Liver (tissue), 8 donors: ENCODE measurements at regions not wholly inside any gene's neighbourhood (a gene's known extent, or its start where the extent isn't known, plus 50 kb on each side); places are given as distances from the start of the nearest gene placed in this dataset.

Experiments used
- DNase-seq: peaks from one replicate; pipeline ENCODE4 v3.0.0-alpha.2; 2017; ENCODE audit warnings: low spot score
- H3K27ac ChIP-seq, 2 donors: one replicate each; pipeline ENCODE4 v1.7.0; 2013; ENCODE audit warnings: inconsistent platforms in 2 of 2, low read length in 2 of 2, control low read depth in 1 of 2, low read depth in 1 of 2, mild to moderate bottlenecking in 1 of 2
- H3K27me3 ChIP-seq, 4 donors: one replicate each; pipeline versions ENCODE4 v1.6.1 to v1.7.0; 2013; ENCODE audit warnings: low read length in 3 of 4, inconsistent platforms in 1 of 4, mild to moderate bottlenecking in 1 of 4, moderate library complexity in 1 of 4; ENCODE audit not compliant: control insufficient read depth in 4 of 4, insufficient read depth in 4 of 4
- H3K36me3 ChIP-seq, 4 donors: one replicate each; pipeline versions ENCODE4 v1.6.1 to v1.7.0; 2013; ENCODE audit warnings: low read length in 3 of 4, mild to moderate bottlenecking in 3 of 4, low read depth in 1 of 4, moderate library complexity in 1 of 4; ENCODE audit not compliant: control insufficient read depth in 4 of 4, insufficient read depth in 3 of 4
- H3K4me1 ChIP-seq, 4 donors: one replicate each; pipeline versions ENCODE4 v1.6.1 to v1.7.0; 2013; ENCODE audit warnings: low read length in 3 of 4, mild to moderate bottlenecking in 3 of 4, moderate library complexity in 1 of 4; ENCODE audit not compliant: control insufficient read depth in 4 of 4, insufficient read depth in 4 of 4
- H3K4me3 ChIP-seq, 3 donors: one replicate each; pipeline versions ENCODE4 v1.6.1 to v1.7.0; 2013; ENCODE audit warnings: low read length in 3 of 3, control low read depth in 1 of 3, low read depth in 1 of 3, mild to moderate bottlenecking in 1 of 3
- H3K9ac ChIP-seq, 2 donors: one replicate each; pipeline ENCODE4 v1.7.0; 2013; ENCODE audit warnings: low read length in 2 of 2, mild to moderate bottlenecking in 2 of 2, moderate library complexity in 2 of 2, control low read depth in 1 of 2, low read depth in 1 of 2
- H3K9me3 ChIP-seq, 4 donors: one replicate each; pipeline versions ENCODE4 v1.6.1 to v1.7.0; 2013; ENCODE audit warnings: low read length in 3 of 4; ENCODE audit not compliant: control insufficient read depth in 4 of 4
- CTCF ChIP-seq: fragments of 150-350 bp; IDR thresholded peaks from 2 replicates; pipeline ENCODE4 v1.5.1; 2017; ENCODE audit warnings: improper control_type of control experiment, low read depth, low read length; ENCODE audit not compliant: missing input control
- EGR1 ChIP-seq, 2 donors: IDR thresholded peaks; 2 replicates each; pipeline ENCODE4 v1.6.1; 2016 to 2018; ENCODE audit warnings: antibody characterized with exemption in 2 of 2, low read depth in 2 of 2
- FOXA1 ChIP-seq: IDR thresholded peaks from 2 replicates; pipeline ENCODE4 v1.6.1; 2016; ENCODE audit warnings: antibody characterized with exemption
- FOXA2 ChIP-seq: IDR thresholded peaks from 2 replicates; pipeline ENCODE4 v1.6.1; 2016; ENCODE audit warnings: antibody characterized with exemption
- GABPA ChIP-seq, 2 donors: IDR thresholded peaks in 1 of 2; conservative IDR thresholded peaks in 1 of 2; 2 replicates each; pipeline ENCODE4 v1.6.1; 2016; ENCODE audit warnings: antibody characterized with exemption in 2 of 2, mild to moderate bottlenecking in 1 of 2, moderate library complexity in 1 of 2
- HNF4A ChIP-seq, 2 donors: conservative IDR thresholded peaks; 2 replicates each; pipeline ENCODE4 v1.6.1; 2016; ENCODE audit warnings: antibody characterized with exemption in 2 of 2, mild to moderate bottlenecking in 2 of 2
- HNF4G ChIP-seq: IDR thresholded peaks from 2 replicates; pipeline ENCODE4 v1.6.1; 2016; ENCODE audit warnings: antibody characterized with exemption
- JUND ChIP-seq, 2 donors: IDR thresholded peaks; 2 replicates each; pipeline ENCODE4 v1.6.1; 2016; ENCODE audit warnings: antibody characterized with exemption in 2 of 2
- MAX ChIP-seq: IDR thresholded peaks from 2 replicates; pipeline ENCODE4 v1.6.1; 2016; ENCODE audit warnings: antibody characterized with exemption
- NR2F2 ChIP-seq: IDR thresholded peaks from 2 replicates; pipeline ENCODE4 v1.6.1; 2016; ENCODE audit warnings: antibody characterized with exemption
- RAD21 ChIP-seq, 2 donors: IDR thresholded peaks; 2 replicates each; pipeline ENCODE4 v1.6.1; 2016; ENCODE audit warnings: antibody characterized with exemption in 2 of 2, mild to moderate bottlenecking in 2 of 2
- REST ChIP-seq: IDR thresholded peaks from 2 replicates; pipeline ENCODE4 v1.6.1; 2016; ENCODE audit warnings: antibody characterized with exemption, mild to moderate bottlenecking
- RXRA ChIP-seq, 2 donors: IDR thresholded peaks; 2 replicates each; pipeline ENCODE4 v1.6.1; 2017 to 2018; ENCODE audit warnings: antibody characterized with exemption in 2 of 2, mild to moderate bottlenecking in 1 of 2
- SP1 ChIP-seq: IDR thresholded peaks from 2 replicates; pipeline ENCODE4 v1.6.1; 2018; ENCODE audit warnings: antibody characterized with exemption, mild to moderate bottlenecking
- TAF1 ChIP-seq: conservative IDR thresholded peaks from 2 replicates; pipeline ENCODE4 v1.6.1; 2016; ENCODE audit warnings: antibody characterized with exemption, mild to moderate bottlenecking
- YY1 ChIP-seq: IDR thresholded peaks from 2 replicates; pipeline ENCODE4 v1.6.1; 2016; ENCODE audit warnings: antibody characterized with exemption, mild to moderate bottlenecking
- WGBS: extraction: QIAGEN DNeasy Blood & Tissue Kit; methylation state at CpG from one replicate; pipeline ENCODE4 v1.1.7; 2013; 5-methylcytosine and 5-hydroxymethylcytosine counted together
- TF ChIP-seq, protein P1 (sequence below): IDR thresholded peaks from 2 replicates; pipeline ENCODE4 v1.6.1; 2016; ENCODE audit warnings: antibody characterized with exemption
- TF ChIP-seq, protein P2 (sequence below): IDR thresholded peaks from 2 replicates; pipeline ENCODE4 v1.6.1; 2016; ENCODE audit warnings: antibody characterized with exemption
- donor health status: healthy.
- donor health status: healthy.
- donor health status: healthy.
- donor health status: healthy.
- donor health status: healthy.

- H3K4me1 ChIP-seq, result no peaks in the 10 kb centered on the region
- DNase-seq, result no peak
- H3K36me3 ChIP-seq, result no peaks in the 10 kb centered on the region
- peaks cover 0 to 1% (median 0%) of the 10 kb centered on the region in 4 donors for H3K9me3 ChIP-seq
- TF ChIP-seq CTCF (no peak), EGR1 (IDR thresholded peaks at IDR 0.05; ENCODE audit: low read depth in 2 of 2) (no peak), GABPA (IDR thresholded peaks at IDR 0.05 in 1 of 2, conservative IDR thresholded peaks at IDR 0.05 in 1 of 2) (no peak), TAF1 (no peak), YY1 (no peak), MAX (no peak), JUND (IDR thresholded peaks at IDR 0.05) (no peak), SP1 (no peak), NR2F2 (no peak), REST (no peak), RAD21 (IDR thresholded peaks at IDR 0.05) (no peak), FOXA2 (no peak)
- TF ChIP-seq, protein P1, sequence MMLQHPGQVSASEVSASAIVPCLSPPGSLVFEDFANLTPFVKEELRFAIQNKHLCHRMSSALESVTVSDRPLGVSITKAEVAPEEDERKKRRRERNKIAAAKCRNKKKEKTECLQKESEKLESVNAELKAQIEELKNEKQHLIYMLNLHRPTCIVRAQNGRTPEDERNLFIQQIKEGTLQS, result no peak
- H3K27me3 ChIP-seq, result no peaks in the 10 kb centered on the region
- no peak overlapping the region for H3K27ac ChIP-seq
- WGBS, result 73% methylated on average over 9 of the region's 9 CpGs
- no peak overlapping the region for H3K4me3 ChIP-seq
- no peak overlapping the region for H3K9ac ChIP-seq
Measured at GRCh38 chr4:152073351-152074087, 312.7 kb upstream of the GATB start.

DNA sequence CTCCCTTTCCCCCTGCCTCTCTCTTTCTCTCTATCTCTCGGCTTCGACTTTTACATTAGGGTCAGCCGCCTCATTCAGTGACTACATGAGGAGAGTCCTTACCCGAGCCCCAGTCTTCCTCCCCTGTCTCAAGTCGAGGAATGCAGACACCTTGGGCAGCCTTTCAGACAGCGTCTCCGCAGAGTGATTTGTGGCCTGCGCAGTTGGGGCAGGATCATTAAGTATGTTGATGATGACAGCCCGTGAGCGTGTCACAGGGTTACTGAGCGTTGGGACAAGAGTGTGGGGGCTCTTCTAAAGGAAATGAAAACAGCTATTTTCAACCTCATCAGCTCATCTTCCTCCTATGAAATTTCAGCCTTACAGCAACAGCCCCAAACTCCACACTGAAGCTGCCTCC, 312.1 kb upstream of the GATB start:
- Histone ChIP-seq H3K4me3 (no peak overlapping the region), H3K27me3 (no peaks in the 10 kb centered on the region), H3K4me1 (no peaks in the 10 kb centered on the region), H3K36me3 (no peaks in the 10 kb centered on the region), H3K27ac (no peak overlapping the region), H3K9ac (no peak overlapping the region), H3K9me3 (peaks cover 0 to 1% (median 0%) of the 10 kb centered on the region in 4 donors)
- 89% methylated on average over 11 of the region's 11 CpGs for WGBS
- DNase-seq, result no peak
- no peak for TF ChIP-seq HNF4A (conservative IDR thresholded peaks at IDR 0.05)
- TF ChIP-seq, protein P1, result no peak
- TF ChIP-seq NR2F2, result no peak
- TF ChIP-seq TAF1, result no peak
- TF ChIP-seq SP1, result no peak
- TF ChIP-seq FOXA1, result no peak
- TF ChIP-seq EGR1 (IDR thresholded peaks at IDR 0.05; ENCODE audit: low read depth in 2 of 2), result no peak
- no peak for TF ChIP-seq HNF4G
- no peak for TF ChIP-seq YY1
- no peak for TF ChIP-seq GABPA (IDR thresholded peaks at IDR 0.05 in 1 of 2, conservative IDR thresholded peaks at IDR 0.05 in 1 of 2)
- no peak for TF ChIP-seq RAD21 (IDR thresholded peaks at IDR 0.05)
- TF ChIP-seq RXRA (IDR thresholded peaks at IDR 0.05), result no peak
- TF ChIP-seq FOXA2, result no peak
- no peak for TF ChIP-seq MAX
- no peak for TF ChIP-seq CTCF
- no peak for TF ChIP-seq JUND (IDR thresholded peaks at IDR 0.05)
- TF ChIP-seq, protein P2, sequence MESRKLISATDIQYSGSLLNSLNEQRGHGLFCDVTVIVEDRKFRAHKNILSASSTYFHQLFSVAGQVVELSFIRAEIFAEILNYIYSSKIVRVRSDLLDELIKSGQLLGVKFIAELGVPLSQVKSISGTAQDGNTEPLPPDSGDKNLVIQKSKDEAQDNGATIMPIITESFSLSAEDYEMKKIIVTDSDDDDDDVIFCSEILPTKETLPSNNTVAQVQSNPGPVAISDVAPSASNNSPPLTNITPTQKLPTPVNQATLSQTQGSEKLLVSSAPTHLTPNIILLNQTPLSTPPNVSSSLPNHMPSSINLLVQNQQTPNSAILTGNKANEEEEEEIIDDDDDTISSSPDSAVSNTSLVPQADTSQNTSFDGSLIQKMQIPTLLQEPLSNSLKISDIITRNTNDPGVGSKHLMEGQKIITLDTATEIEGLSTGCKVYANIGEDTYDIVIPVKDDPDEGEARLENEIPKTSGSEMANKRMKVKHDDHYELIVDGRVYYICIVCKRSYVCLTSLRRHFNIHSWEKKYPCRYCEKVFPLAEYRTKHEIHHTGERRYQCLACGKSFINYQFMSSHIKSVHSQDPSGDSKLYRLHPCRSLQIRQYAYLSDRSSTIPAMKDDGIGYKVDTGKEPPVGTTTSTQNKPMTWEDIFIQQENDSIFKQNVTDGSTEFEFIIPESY, result no peak
